ENCODE measurements at regions not wholly inside any gene's neighbourhood (a gene's known extent, or its start where the extent isn't known, plus 50 kb on each side); places are given as distances from the start of the nearest gene placed in this dataset.

DNA sequence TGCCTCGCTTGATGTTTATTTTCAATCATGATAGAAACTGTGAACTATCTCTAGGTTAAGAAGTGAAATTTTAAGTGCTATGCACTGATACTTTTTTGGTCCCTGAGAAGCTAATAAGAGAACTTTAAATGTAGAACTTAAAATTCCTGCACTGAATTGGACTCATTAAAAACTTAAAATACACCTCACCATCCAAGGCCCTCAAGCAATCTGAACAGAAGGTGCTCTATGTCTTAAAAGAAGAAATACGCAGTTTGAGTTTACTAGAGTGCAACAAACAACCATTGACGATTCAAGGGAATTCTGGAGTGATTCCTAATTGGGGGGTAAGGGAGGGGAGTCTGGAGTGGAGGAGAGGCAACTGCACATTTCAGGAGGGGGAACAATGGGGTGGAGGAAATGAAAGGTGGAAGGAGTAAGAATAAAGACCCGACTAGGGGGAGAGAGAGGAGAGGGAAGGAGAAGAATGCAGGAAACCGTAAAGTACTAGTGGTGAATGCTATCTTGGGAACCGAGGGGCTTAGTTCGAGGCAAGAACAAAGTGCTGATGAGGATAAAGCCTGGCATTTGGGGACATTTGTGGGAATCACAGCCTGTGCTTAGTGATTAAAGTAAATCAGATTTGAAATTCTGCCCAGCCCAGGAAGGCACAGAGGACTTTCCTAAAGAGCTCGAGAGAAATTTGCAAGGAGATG, 389.7 kb downstream of the AACS start:
- Mint-ChIP-seq H3K9me3 (peaks cover 5 to 8% of the 10 kb centered on the region in 2 donors), H3K36me3 (ENCODE audit: insufficient read depth in 2 of 2) (no peaks in the 10 kb centered on the region), H3K4me1 (ENCODE audit: low read depth) (no peaks in the 10 kb centered on the region), H3K27ac (no peak overlapping the region), H3K27me3 (ENCODE audit: low read depth) (no peaks in the 10 kb centered on the region), H3K4me3 (no peak overlapping the region)
- DNase-seq (no peak), ATAC-seq (replicated peaks in 1 of 2) (no peak)

DNA sequence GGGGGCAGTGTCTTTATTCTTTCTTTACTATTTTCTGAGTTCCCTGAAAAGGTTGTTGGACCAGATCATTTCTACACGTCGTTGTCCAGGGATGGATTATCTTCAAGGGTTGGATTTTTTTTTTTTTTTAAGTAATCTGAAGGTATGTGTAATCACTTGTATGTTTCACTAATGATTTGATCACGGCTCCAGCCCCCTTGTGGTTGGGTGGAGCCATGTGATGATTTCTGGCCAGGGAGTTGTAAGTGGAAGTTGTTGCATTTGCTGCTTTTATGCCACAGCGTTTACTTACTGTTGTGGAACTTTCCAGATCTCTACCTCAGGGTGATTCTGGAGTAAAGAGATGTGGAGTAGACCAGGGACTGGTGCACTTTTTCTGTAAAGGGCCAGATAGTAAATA, 390.3 kb downstream of the AACS start:
- Mint-ChIP-seq H3K4me1 (ENCODE audit: low read depth) (no peaks in the 10 kb centered on the region), H3K27ac (no peak overlapping the region), H3K9me3 (peaks cover 5 to 6% of the 10 kb centered on the region in 2 donors), H3K27me3 (ENCODE audit: low read depth) (no peaks in the 10 kb centered on the region), H3K4me3 (no peak overlapping the region), H3K36me3 (ENCODE audit: insufficient read depth in 2 of 2) (no peaks in the 10 kb centered on the region)
- ATAC-seq (replicated peaks in 1 of 2) (no peak), DNase-seq (no peak)

DNA sequence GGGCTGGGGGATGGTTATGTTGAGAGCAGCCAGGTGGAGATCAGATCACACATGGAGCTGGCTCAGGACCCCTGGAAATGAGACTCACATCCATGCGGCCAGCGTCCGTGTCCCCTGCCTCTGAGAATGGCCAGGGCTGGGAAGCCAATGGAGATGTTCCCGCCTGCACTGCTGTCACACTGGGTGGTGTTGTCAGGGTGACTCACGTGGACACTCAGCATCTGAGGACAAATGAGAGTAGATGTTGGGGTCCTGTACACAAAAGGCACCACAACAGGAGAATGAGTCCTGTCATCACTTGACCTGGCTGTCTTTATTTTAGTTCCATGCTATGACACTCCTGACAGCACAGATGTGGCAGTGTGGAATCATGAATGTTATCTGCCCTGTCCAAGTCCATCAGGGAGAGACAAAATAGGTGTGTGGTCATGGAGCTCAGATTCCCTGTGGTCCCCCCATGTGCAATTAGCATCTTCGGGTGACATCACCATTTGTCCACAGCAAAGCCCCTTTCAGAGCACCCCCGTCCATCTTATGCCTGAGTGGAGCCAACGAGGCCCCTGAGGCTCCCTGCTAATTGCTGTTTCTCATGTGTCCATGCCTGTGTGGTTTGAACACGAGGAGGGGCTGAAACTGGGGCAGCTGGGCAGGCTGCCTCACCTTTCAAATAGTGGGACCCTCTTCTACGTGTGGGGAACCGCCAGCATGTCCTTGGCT, 393.5 kb downstream of the AACS start:
- ATAC-seq (replicated peaks in 1 of 2): no peak
- Mint-ChIP-seq H3K4me1 (ENCODE audit: low read depth) (no peaks in the 10 kb centered on the region), H3K4me3 (no peak overlapping the region), H3K27ac (no peak overlapping the region), H3K36me3 (ENCODE audit: insufficient read depth in 2 of 2) (no peaks in the 10 kb centered on the region), H3K27me3 (ENCODE audit: low read depth) (no peaks in the 10 kb centered on the region), H3K9me3 (no peaks in the 10 kb centered on the region)
- DNase-seq: no peak

DNA sequence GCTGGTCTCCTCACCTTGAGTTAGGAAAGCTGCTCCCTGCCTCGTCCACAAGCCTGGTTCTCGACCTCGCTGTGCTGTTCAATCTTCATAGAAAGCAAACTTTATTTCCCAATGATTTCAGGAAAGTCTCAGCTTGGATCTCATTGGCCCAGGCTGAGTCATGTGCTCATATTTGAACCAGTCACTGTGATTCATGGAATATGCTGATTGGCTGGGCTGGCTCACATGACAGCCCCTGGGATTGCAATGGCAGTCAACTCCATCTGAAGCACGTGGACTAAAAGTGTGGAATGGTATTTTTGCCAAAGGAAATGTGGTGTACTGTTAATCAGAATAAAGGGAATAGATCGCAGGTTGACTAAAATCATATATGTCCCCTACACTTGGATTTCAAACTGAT, 396.6 kb downstream of the AACS start:
- Mint-ChIP-seq H3K27me3 (ENCODE audit: low read depth) (no peaks in the 10 kb centered on the region), H3K36me3 (ENCODE audit: insufficient read depth in 2 of 2) (no peaks in the 10 kb centered on the region), H3K9me3 (no peaks in the 10 kb centered on the region), H3K27ac (no peak overlapping the region), H3K4me3 (no peak overlapping the region), H3K4me1 (ENCODE audit: low read depth) (no peaks in the 10 kb centered on the region)
- no peak for DNase-seq
- ATAC-seq (replicated peaks in 1 of 2): no peak

DNA sequence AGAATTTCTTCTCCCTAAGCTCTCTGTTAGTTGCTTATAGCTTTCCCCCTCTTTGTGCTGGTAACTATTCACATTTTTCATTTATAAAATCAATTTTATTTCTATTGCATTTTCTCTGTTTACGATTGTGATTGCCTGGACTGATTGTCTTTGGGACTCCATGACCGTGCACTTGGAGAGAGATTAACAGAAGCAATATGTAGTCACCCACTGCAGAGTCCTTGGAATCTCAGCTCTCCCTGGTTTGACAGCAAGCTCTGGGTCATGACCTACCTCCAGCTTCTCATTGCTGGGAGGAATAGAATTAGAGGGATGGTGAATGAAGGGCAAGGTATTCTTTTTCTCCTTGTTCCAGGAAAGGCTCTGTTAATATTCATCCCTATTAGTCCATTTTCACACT, 398.2 kb downstream of the AACS start:
- ATAC-seq (replicated peaks in 1 of 2) (no peak), DNase-seq (no peak)
- Mint-ChIP-seq H3K4me1 (ENCODE audit: low read depth) (no peaks in the 10 kb centered on the region), H3K9me3 (no peaks in the 10 kb centered on the region), H3K4me3 (no peak overlapping the region), H3K27ac (no peak overlapping the region), H3K27me3 (ENCODE audit: low read depth) (no peaks in the 10 kb centered on the region), H3K36me3 (ENCODE audit: insufficient read depth in 2 of 2) (no peaks in the 10 kb centered on the region)

DNA sequence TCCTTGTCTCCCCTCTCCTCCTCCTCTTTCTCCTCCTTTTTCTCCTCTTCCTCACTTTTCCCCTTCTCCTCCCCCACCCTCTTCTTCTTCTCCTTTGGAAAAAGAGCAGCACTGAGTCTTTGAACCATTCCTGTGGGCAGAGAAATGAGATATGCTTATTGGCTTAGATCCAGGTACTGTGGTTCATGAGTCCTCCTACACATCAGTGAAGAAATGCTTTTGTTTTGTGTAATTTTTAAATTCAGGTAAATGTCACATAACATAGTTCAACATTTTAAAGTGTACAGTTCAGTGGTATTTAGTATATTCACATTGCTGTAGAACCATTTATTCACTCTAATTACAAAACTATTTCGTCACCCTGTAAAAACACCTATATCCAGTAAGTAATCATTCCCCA, 402.1 kb downstream of the AACS start:
- Mint-ChIP-seq H3K27ac (no peak overlapping the region), H3K27me3 (ENCODE audit: low read depth) (no peaks in the 10 kb centered on the region)
- DNase-seq: no peak

DNA sequence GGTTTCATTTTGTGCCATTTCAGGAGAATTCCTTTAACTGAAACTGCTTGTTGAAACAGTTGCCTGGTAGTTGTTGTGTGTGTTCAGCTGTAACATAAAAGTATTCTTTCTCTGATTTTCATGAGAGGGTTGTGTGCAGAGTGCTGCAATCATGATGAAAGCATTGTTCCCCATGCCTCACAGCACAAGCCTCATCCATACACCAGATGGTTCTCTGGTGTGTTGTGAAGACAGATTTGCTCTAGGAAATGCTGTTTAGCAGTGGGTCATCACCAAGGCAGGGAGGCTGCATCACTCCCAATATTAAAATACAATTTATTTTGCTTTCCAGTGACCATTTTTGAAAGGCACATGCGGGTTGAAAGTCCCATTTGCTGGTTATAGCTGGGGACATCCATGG, 404.4 kb downstream of the AACS start:
- no peaks in the 10 kb centered on the region for H3K36me3 Mint-ChIP-seq (ENCODE audit: insufficient read depth in 2 of 2)
- H3K9me3 Mint-ChIP-seq: no peaks in the 10 kb centered on the region
- ATAC-seq (replicated peaks in 1 of 2) (no peak), DNase-seq (no peak)
- no peaks in the 10 kb centered on the region for H3K4me1 Mint-ChIP-seq (ENCODE audit: low read depth)
- H3K27ac Mint-ChIP-seq: no peak overlapping the region
- H3K4me3 Mint-ChIP-seq: no peak overlapping the region
- no peaks in the 10 kb centered on the region for H3K27me3 Mint-ChIP-seq (ENCODE audit: low read depth)

More for the DNA sequence above, 402.1 kb downstream of the AACS start:
- H3K4me1 Mint-ChIP-seq (ENCODE audit: low read depth): no peaks in the 10 kb centered on the region
- no peaks in the 10 kb centered on the region for H3K36me3 Mint-ChIP-seq (ENCODE audit: insufficient read depth in 2 of 2)
- no peak overlapping the region for H3K4me3 Mint-ChIP-seq
- ATAC-seq (replicated peaks in 1 of 2): no peak
- H3K9me3 Mint-ChIP-seq: no peaks in the 10 kb centered on the region

DNA sequence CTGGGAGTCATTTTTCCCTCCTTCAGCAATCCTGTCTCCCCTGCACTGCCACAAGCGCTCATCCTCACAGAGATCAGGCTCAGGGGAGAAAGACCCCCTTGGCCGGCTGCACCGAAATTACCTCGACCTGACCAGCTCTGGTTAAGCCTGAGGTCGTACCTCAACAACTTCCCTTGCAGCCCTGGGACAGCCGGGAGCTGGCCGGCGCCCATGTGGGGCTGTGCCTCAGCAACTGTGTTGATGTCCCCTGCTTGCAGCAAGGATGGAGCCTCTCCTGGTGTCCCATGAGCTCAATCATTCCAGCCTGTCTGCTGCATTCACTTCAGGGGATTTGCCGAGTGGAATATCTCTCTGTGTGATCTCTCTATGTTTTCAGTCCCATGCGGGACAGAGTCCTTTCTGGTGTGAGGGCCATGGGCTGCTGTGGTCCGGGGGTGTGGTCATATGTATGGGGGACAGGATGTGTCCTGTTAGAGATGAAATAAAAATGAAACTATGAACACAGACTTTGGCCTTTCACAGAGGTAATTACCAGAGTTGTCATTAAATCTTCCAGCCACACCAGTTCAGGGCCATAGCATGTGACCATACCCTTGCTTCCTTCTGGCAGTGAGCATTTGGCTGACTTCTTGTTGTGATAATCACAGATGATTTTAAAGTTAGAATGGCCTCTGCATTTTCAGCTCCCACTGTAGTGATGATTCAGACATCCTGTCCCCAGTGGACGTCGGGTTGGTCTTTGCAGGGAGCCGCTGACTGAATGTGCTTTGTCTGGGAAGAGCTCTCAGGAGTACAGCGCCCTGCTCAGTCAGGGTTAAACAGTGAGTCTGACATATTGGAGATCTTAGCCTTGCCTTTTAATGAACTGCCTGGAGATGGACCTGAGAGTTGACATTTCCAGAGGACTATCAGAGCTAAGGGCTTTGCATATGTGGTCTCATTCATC, 405.9 kb downstream of the AACS start:
- ATAC-seq (replicated peaks in 1 of 2) (no peak), DNase-seq (no peak)
- Mint-ChIP-seq H3K36me3 (ENCODE audit: insufficient read depth in 2 of 2) (no peaks in the 10 kb centered on the region), H3K27ac (no peak overlapping the region), H3K9me3 (no peaks in the 10 kb centered on the region), H3K4me1 (ENCODE audit: low read depth) (no peaks in the 10 kb centered on the region), H3K27me3 (ENCODE audit: low read depth) (no peaks in the 10 kb centered on the region), H3K4me3 (no peak overlapping the region)

DNA sequence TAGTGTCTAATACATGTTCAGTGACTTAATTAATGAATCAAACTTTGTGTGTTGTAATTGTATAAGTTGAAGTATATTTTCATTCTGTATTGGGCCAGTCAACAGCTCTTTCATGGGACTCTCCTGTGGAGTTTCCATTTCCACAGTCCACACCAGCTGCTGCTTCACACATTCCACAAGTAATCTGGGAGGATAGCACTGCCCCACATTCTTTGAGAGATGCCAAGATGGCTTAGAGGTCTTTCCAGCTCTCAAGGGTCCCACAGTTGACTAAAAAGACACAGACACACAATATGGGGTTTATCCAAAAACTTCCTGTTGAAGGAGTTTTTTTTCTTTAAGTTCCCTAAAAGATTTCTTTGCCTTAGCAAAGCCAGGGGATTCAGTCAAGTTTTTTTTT, 408.3 kb downstream of the AACS start:
- H3K4me1 Mint-ChIP-seq (ENCODE audit: low read depth): no peaks in the 10 kb centered on the region
- no peak overlapping the region for H3K4me3 Mint-ChIP-seq
- H3K9me3 Mint-ChIP-seq: no peaks in the 10 kb centered on the region
- DNase-seq: no peak
- no peaks in the 10 kb centered on the region for H3K27me3 Mint-ChIP-seq (ENCODE audit: low read depth)
- ATAC-seq (replicated peaks in 1 of 2): no peak
- no peak overlapping the region for H3K27ac Mint-ChIP-seq
- H3K36me3 Mint-ChIP-seq (ENCODE audit: insufficient read depth in 2 of 2): no peaks in the 10 kb centered on the region

DNA sequence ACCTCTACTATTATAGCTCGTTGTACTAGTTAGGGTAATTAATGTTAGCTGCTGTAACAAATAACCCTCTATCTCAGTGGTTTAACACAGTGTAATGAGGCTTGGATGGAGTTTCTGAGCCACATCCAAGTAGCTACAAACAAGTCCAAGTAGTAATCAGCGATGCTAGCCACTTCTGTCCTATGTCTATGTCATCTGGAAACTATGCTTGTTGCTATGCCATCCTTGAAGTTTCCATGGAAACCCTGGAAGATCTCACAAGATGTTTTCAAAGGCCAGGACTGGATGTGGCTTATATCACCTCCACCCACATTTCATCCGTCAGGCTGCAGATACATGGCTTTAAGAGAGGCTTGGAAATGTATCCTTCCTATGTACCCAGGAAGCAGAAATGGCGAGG, 422.1 kb downstream of the AACS start:
- Mint-ChIP-seq H3K4me3 (no peak overlapping the region), H3K4me1 (ENCODE audit: low read depth) (no peaks in the 10 kb centered on the region), H3K27ac (no peak overlapping the region), H3K27me3 (ENCODE audit: low read depth) (no peaks in the 10 kb centered on the region), H3K9me3 (peaks cover 3 to 10% of the 10 kb centered on the region in 2 donors), H3K36me3 (ENCODE audit: insufficient read depth in 2 of 2) (no peaks in the 10 kb centered on the region)
- ATAC-seq (replicated peaks in 1 of 2) (no peak), DNase-seq (no peak)

DNA sequence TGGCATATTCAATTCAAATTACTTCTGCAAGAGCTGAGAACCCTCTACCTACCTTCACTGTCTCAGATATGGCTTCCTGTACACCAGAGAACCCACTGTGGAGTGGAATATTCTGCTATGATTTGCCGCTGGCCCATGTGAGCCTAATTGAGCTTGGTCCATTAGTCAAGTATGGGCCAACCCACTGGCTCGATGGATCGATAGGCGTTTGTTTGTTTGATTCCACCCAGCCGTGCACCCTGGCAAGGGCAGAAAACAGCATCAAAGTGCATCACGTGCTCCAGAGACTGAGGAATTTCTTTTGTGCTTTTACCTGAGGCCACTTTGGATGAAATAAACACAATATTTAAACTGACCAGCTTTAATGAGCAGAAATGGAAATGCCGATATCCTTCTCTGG, 426.3 kb downstream of the AACS start:
- Mint-ChIP-seq H3K36me3 (ENCODE audit: insufficient read depth in 2 of 2) (peaks cover 0 to 2% of the 10 kb centered on the region in 2 donors), H3K4me1 (ENCODE audit: low read depth) (no peaks in the 10 kb centered on the region)

DNA sequence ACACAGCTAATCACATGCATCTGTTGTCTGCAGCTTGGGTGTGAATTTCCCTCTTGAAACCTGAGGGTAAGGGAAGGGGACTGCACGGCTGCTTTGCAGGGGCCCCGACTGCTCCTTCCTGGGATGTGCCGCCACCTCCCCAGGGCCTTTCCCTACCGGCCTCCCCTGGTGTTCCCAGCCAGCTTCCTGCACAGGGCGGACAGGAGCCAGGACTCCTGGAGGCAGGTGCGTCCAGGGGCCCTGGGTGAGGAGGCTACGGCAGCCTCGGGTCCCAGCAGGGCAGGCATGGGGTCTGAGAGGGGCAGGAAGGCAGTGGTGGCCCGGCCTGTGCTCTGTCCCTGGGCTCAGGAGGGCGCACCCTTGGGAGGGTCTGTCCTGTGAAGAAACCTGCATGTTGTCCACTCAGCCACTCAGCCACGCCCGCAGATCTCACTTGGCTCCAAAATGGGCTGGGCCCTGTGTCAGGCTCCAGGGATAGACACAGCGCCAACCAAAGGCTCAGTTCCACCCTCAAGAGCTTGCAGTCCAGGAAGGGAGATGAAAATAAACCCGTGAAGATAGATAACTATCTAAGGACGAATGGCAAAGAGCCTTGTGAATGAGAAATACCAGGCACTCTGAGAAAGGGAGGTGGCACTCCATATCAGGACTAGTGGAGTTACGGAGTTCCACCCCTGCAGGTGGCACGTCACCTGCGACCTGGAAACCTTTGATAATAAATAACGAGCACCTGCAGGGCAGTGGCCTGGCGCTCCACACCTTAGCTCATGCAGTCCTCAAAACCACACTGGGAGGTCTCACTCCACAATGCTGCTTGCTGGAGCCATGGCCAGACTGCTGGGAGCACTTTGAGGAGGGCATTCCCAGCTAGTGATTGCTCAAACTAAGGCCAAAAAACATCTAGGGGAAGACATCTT, 427.4 kb downstream of the AACS start:
- no peaks in the 10 kb centered on the region for H3K4me1 Mint-ChIP-seq (ENCODE audit: low read depth)

More for the DNA sequence above, 426.3 kb downstream of the AACS start:
- H3K27ac Mint-ChIP-seq: no peak overlapping the region
- DNase-seq (no peak), ATAC-seq (replicated peaks in 1 of 2) (no peak)
- H3K9me3 Mint-ChIP-seq: peaks cover 2 to 5% of the 10 kb centered on the region in 2 donors
- no peak overlapping the region for H3K4me3 Mint-ChIP-seq
- no peaks in the 10 kb centered on the region for H3K27me3 Mint-ChIP-seq (ENCODE audit: low read depth)

More for the DNA sequence above, 427.4 kb downstream of the AACS start:
- H3K9me3 Mint-ChIP-seq: peaks cover 2 to 5% of the 10 kb centered on the region in 2 donors
- ATAC-seq (replicated peaks in 1 of 2) (no peak), DNase-seq (no peak)
- no peak overlapping the region for H3K4me3 Mint-ChIP-seq
- H3K27ac Mint-ChIP-seq: no peak overlapping the region
- H3K36me3 Mint-ChIP-seq (ENCODE audit: insufficient read depth in 2 of 2): peaks cover 0 to 2% of the 10 kb centered on the region in 2 donors
- H3K27me3 Mint-ChIP-seq (ENCODE audit: low read depth): no peaks in the 10 kb centered on the region
